ENCODE measurements at regions not wholly inside any gene's neighbourhood (a gene's known extent, or its start where the extent isn't known, plus 50 kb on each side); places are given as distances from the start of the nearest gene placed in this dataset.

DNA sequence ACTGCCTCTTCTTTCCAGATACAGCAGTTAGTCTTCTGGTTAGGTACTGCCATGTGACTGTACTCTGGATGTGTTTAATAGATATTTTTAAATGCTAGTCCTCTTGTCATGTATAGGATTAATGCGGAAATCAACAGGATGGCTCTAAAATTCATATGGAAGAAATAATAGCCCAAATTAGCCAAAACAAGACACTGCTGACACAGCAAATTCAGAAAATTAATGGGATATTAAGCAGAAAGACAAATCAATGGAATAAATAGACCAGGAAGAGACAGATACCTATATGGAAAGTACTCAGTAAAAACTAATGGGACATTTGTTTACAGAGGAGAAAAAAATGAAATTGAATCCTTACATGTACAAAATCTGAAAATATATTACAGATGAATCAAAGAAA, 679.3 kb upstream of the PCDH20 start:
- TF ChIP-seq POLR2A (IDR thresholded peaks at IDR 0.05): no peak
- TF ChIP-seq, protein P1, sequence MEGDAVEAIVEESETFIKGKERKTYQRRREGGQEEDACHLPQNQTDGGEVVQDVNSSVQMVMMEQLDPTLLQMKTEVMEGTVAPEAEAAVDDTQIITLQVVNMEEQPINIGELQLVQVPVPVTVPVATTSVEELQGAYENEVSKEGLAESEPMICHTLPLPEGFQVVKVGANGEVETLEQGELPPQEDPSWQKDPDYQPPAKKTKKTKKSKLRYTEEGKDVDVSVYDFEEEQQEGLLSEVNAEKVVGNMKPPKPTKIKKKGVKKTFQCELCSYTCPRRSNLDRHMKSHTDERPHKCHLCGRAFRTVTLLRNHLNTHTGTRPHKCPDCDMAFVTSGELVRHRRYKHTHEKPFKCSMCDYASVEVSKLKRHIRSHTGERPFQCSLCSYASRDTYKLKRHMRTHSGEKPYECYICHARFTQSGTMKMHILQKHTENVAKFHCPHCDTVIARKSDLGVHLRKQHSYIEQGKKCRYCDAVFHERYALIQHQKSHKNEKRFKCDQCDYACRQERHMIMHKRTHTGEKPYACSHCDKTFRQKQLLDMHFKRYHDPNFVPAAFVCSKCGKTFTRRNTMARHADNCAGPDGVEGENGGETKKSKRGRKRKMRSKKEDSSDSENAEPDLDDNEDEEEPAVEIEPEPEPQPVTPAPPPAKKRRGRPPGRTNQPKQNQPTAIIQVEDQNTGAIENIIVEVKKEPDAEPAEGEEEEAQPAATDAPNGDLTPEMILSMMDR (IDR thresholded peaks at IDR 0.05): no peak
- no peak for TF ChIP-seq EP300 (IDR thresholded peaks at IDR 0.05)

Measured in ovary (tissue), 3 donors.